PC-3 (cell line): ENCODE measurements at regions not wholly inside any gene's neighbourhood (a gene's known extent, or its start where the extent isn't known, plus 50 kb on each side); places are given as distances from the start of the nearest gene placed in this dataset.

ENCODE experiments used
- ATAC-seq: fragments of 200-7000 bp; cut with Tn5 transposase; 2 replicates; pipeline ENCODE4 v1.9.1; 2020; ENCODE audit warnings: mild to moderate bottlenecking, moderate library complexity
- BruUV-seq: library from RNA; stranded (reverse); fragments of 400-500 nt; replicated peaks from 2 replicates; lab custom pipeline; 2021; lab: Mats Ljungman, UMichigan
- CTCF ChIA-PET: fragments of 300-600 bp; sonication (Branson Sonifier 250); formaldehyde crosslinking; loops from one replicate; lab custom pipeline; 2022; ENCODE audit warnings: antibody characterized with exemption; lab: Charles Lee
- POLR2A ChIA-PET: fragments of 300-600 bp; sonication (Branson Sonifier 250); formaldehyde crosslinking; loops from one replicate; lab custom pipeline; 2022; ENCODE audit warnings: antibody characterized with exemption; ENCODE audit not compliant: unreplicated experiment; lab: Charles Lee
- DNase-seq: peaks from one replicate; pipeline ENCODE4 v3.0.0-alpha.2; 2015
- H2AFZ ChIP-seq: fragments of 300-600 bp; sonication (generic); 2 replicates; pipeline ENCODE4 v1.6.0; 2016; ENCODE audit warnings: antibody characterized with exemption, low read length
- H3F3A ChIP-seq: fragments of 300-600 bp; sonication (generic); one replicate; pipeline ENCODE4 v1.6.0; 2017; ENCODE audit warnings: antibody characterized with exemption, low read length, control low read depth, mild to moderate bottlenecking; ENCODE audit not compliant: unreplicated experiment
- H3K27ac ChIP-seq: fragments of 300-600 bp; sonication (generic); 2 replicates; pipeline ENCODE4 v1.5.1; 2016; ENCODE audit warnings: mild to moderate bottlenecking, low read length
- H3K27me3 ChIP-seq: fragments of 300-600 bp; sonication (generic); 2 replicates; pipeline ENCODE4 v1.6.1; 2016; ENCODE audit warnings: low read length, mixed read lengths
- H3K36me3 ChIP-seq: fragments of 300-600 bp; sonication (generic); 2 replicates; pipeline ENCODE4 v1.6.1; 2016; ENCODE audit warnings: low read depth, mixed run types, low read length, mixed read lengths
- H3K4me1 ChIP-seq: fragments of 300-600 bp; sonication (generic); 2 replicates; pipeline ENCODE4 v1.5.1; 2016; ENCODE audit warnings: low read length; ENCODE audit not compliant: insufficient read depth
- H3K4me2 ChIP-seq: fragments of 300-600 bp; sonication (generic); 2 replicates; pipeline ENCODE4 v1.6.0; 2016; ENCODE audit warnings: low read length
- H3K4me3 ChIP-seq: fragments of 300-600 bp; sonication (generic); 2 replicates; pipeline ENCODE4 v1.5.1; 2016; ENCODE audit warnings: mild to moderate bottlenecking, low read length, mixed read lengths
- H3K79me2 ChIP-seq: fragments of 300-600 bp; sonication (generic); 2 replicates; pipeline ENCODE4 v1.6.1; 2017; ENCODE audit warnings: low read length, mixed read lengths
- H3K9ac ChIP-seq: fragments of 300-600 bp; sonication (generic); 2 replicates; pipeline ENCODE4 v1.6.0; 2016; ENCODE audit warnings: mild to moderate bottlenecking, low read length
- H3K9me2 ChIP-seq: fragments of 300-600 bp; sonication (generic); replicated peaks from 2 replicates; pipeline ENCODE4 v1.6.1; 2016; ENCODE audit warnings: mixed run types, low read length, mixed read lengths
- H3K9me3 ChIP-seq: fragments of 300-600 bp; sonication (generic); 2 replicates; pipeline ENCODE4 v1.6.1; 2016; ENCODE audit warnings: low read length, mixed read lengths
- H4K20me1 ChIP-seq: fragments of 300-600 bp; sonication (generic); 2 replicates; pipeline ENCODE4 v1.6.1; 2016; ENCODE audit warnings: low read length, mixed read lengths
- CTCF ChIP-seq: fragments of 300-600 bp; sonication (generic); conservative IDR thresholded peaks from 2 replicates; pipeline ENCODE4 v1.5.1; 2017; ENCODE audit warnings: antibody characterized with exemption, low read depth, mild to moderate bottlenecking, low read length
- EZH2 ChIP-seq: fragments of 300-600 bp; sonication (generic); IDR thresholded peaks from one replicate; pipeline ENCODE4 v1.6.1; 2017; ENCODE audit warnings: antibody characterized with exemption, mild to moderate bottlenecking, low read length; ENCODE audit not compliant: unreplicated experiment
- EZH2phosphoT487 ChIP-seq: fragments of 300-600 bp; sonication (generic); IDR thresholded peaks from 2 replicates; pipeline ENCODE4 v1.6.1; 2018; ENCODE audit warnings: mild to moderate bottlenecking, antibody characterized with exemption, low read length, borderline replicate concordance
- intact Hi-C: fragments of 100-400 bp; cut with micrococcal nuclease; formaldehyde crosslinking; loops from 2 replicates; pipeline ENCODE4 v1.9.0; 2023

GRCh38 chr1:10915594-10915993 is 96.9 kb upstream of the TARDBP start:
- Histone ChIP-seq H3K27me3 (0 out of 2 replicates have a peak, but pooled peaks cover 3% of the 10 kb centered on the region), H3K4me1 (no peaks in the 10 kb centered on the region), H3K9me3 (no peaks in the 10 kb centered on the region), H3K4me2 (no peak overlapping the region), H3K79me2 (no peaks in the 10 kb centered on the region), H3K9me2 (no peaks in the 10 kb centered on the region), H3K36me3 (no peaks in the 10 kb centered on the region), H4K20me1 (no peaks in the 10 kb centered on the region), H3F3A (no peaks in the 10 kb centered on the region), H3K27ac (no peak overlapping the region), H3K4me3 (no peak overlapping the region), H3K9ac (no peak overlapping the region), H2AFZ (no peak overlapping the region)
- POLR2A ChIA-PET = no interaction called here
- intact Hi-C loops = no loop called here
- TF ChIP-seq CTCF (no peak), EZH2phosphoT487 (no peak), EZH2 (no peak)
- CTCF ChIA-PET = no interaction called here
- no peak for DNase-seq
- ATAC-seq = no peak
- no TSS peak for BruUV-seq

GRCh38 chr1:10916311-10916710 is 96.1 kb upstream of the TARDBP start:
- Histone ChIP-seq H3K36me3 (no peaks in the 10 kb centered on the region), H3K4me1 (no peaks in the 10 kb centered on the region), H3K27ac (no peak overlapping the region), H2AFZ (no peak overlapping the region), H3F3A (no peaks in the 10 kb centered on the region), H3K4me2 (no peak overlapping the region), H3K9me2 (no peaks in the 10 kb centered on the region), H4K20me1 (no peaks in the 10 kb centered on the region), H3K9ac (no peak overlapping the region), H3K79me2 (no peaks in the 10 kb centered on the region), H3K9me3 (no peaks in the 10 kb centered on the region), H3K4me3 (no peak overlapping the region), H3K27me3 (0 out of 2 replicates have a peak, but pooled peaks cover 3% of the 10 kb centered on the region)
- ChIA-PET CTCF (interaction anchor here (0.5 kb wide), 1 partner anchor 49 kb away, joined by 3 read pairs; no protein-coding TSS in a partner anchor), POLR2A (no interaction called here)
- TF ChIP-seq CTCF (no peak), EZH2 (no peak), EZH2phosphoT487 (no peak)
- no peak for DNase-seq
- intact Hi-C loops = no loop called here
- BruUV-seq = no TSS peak
- no peak for ATAC-seq

- Histone ChIP-seq H3K4me1 (no peaks in the 10 kb centered on the region), H2AFZ (no peak overlapping the region), H4K20me1 (no peaks in the 10 kb centered on the region), H3K9me2 (no peaks in the 10 kb centered on the region), H3K9me3 (no peaks in the 10 kb centered on the region), H3K27ac (no peak overlapping the region), H3K4me2 (no peak overlapping the region), H3K4me3 (no peak overlapping the region), H3K27me3 (0 out of 2 replicates have a peak, but pooled peaks cover 3% of the 10 kb centered on the region), H3K79me2 (no peaks in the 10 kb centered on the region), H3K36me3 (no peaks in the 10 kb centered on the region), H3F3A (no peaks in the 10 kb centered on the region), H3K9ac (no peak overlapping the region)
- DNase-seq = no peak
- ChIA-PET CTCF (interaction anchor here (0.5 kb wide), 1 partner anchor 50 kb away, joined by 3 read pairs; no protein-coding TSS in a partner anchor), POLR2A (no interaction called here)
- TF ChIP-seq CTCF = no peak
- TF ChIP-seq EZH2phosphoT487 = no peak
- no peak for TF ChIP-seq EZH2
- ATAC-seq = no peak
- intact Hi-C loops = no loop called here
- no TSS peak for BruUV-seq
These were observed 95.5 kb upstream of the TARDBP start for GRCh38 chr1:10916991-10917390.
